Neural progenitor cell (in vitro differentiated cells): ENCODE measurements at regions not wholly inside any gene's neighbourhood (a gene's known extent, or its start where the extent isn't known, plus 50 kb on each side); places are given as distances from the start of the nearest gene placed in this dataset.

Experiments
- DNase-seq: peaks from one replicate; pipeline ENCODE4 v3.0.0-alpha.2; 2016; ENCODE audit warnings: low spot score
- H2AFZ ChIP-seq: fragments of 200-600 bp; sonication (generic); replicated peaks from 2 replicates; pipeline ENCODE4 v1.6.1; 2016; ENCODE audit warnings: antibody characterized with exemption
- H3F3A ChIP-seq: fragments of 200-600 bp; sonication (generic); 2 replicates; pipeline ENCODE4 v1.6.1; 2016; ENCODE audit warnings: antibody characterized with exemption, low read depth
- H3K27ac ChIP-seq: fragments of 200-600 bp; sonication (generic); 2 replicates; pipeline ENCODE4 v1.5.1; 2016; ENCODE audit warnings: mild to moderate bottlenecking
- H3K27me3 ChIP-seq: fragments of 200-600 bp; sonication (generic); 2 replicates; pipeline ENCODE4 v1.6.1; 2016; ENCODE audit warnings: mild to moderate bottlenecking, moderate library complexity
- H3K36me3 ChIP-seq: fragments of 200-600 bp; sonication (generic); 2 replicates; pipeline ENCODE4 v1.5.1; 2016
- H3K4me1 ChIP-seq: fragments of 200-600 bp; sonication (generic); 2 replicates; pipeline ENCODE4 v1.6.1; 2016; ENCODE audit warnings: mixed run types
- H3K4me2 ChIP-seq: fragments of 200-600 bp; sonication (generic); 2 replicates; pipeline ENCODE4 v1.6.1; 2016
- H3K4me3 ChIP-seq: fragments of 200-600 bp; sonication (generic); 2 replicates; pipeline ENCODE4 v1.5.1; 2016
- H3K79me2 ChIP-seq: fragments of 200-600 bp; sonication (generic); 2 replicates; pipeline ENCODE4 v1.6.1; 2016; ENCODE audit warnings: low read depth
- H3K9ac ChIP-seq: fragments of 200-600 bp; sonication (generic); 2 replicates; pipeline ENCODE4 v1.6.1; 2016
- H3K9me3 ChIP-seq: fragments of 200-600 bp; sonication (generic); 2 replicates; pipeline ENCODE4 v1.5.1; 2016; ENCODE audit warnings: low read depth
- H4K20me1 ChIP-seq: fragments of 200-600 bp; sonication (generic); 2 replicates; pipeline ENCODE4 v1.6.1; 2016; ENCODE audit warnings: low read depth
- H3K27ac Mint-ChIP-seq: 3 replicates; pipeline ENCODE4 v1.8.0; 2021; ENCODE audit warnings: mixed read lengths
- H3K27me3 Mint-ChIP-seq: 2 replicates; pipeline ENCODE4 v1.8.0; 2022; ENCODE audit warnings: low read depth, mild to moderate bottlenecking, inconsistent platforms, moderate library complexity, mixed read lengths; ENCODE audit not compliant: insufficient read depth
- H3K36me3 Mint-ChIP-seq: 3 replicates; pipeline ENCODE4 v1.8.0; 2021; ENCODE audit warnings: mixed read lengths
- H3K4me1 Mint-ChIP-seq: 3 replicates; pipeline ENCODE4 v1.8.0; 2021; ENCODE audit warnings: mixed read lengths
- H3K4me3 Mint-ChIP-seq: 3 replicates; pipeline ENCODE4 v1.8.0; 2021; ENCODE audit warnings: mild to moderate bottlenecking, moderate library complexity, mixed read lengths
- H3K9me3 Mint-ChIP-seq: 3 replicates; pipeline ENCODE4 v1.8.0; 2020; ENCODE audit warnings: mixed read lengths
- CTCF ChIP-seq: fragments of 200-600 bp; sonication (generic); IDR thresholded peaks from 2 replicates; pipeline ENCODE4 v1.5.1; 2017; ENCODE audit warnings: antibody characterized with exemption, mild to moderate bottlenecking
- EZH2 ChIP-seq: fragments of 200-600 bp; sonication (generic); IDR thresholded peaks from 2 replicates; pipeline ENCODE4 v1.6.1; 2017; ENCODE audit warnings: antibody characterized with exemption, mild to moderate bottlenecking, moderate library complexity
- EZH2phosphoT487 ChIP-seq: fragments of 200-600 bp; sonication (generic); IDR thresholded peaks from 2 replicates; pipeline ENCODE4 v1.6.1; 2017; ENCODE audit warnings: antibody characterized with exemption

GRCh38 chr5:25419684-25420083, 774.9 kb upstream of the CDH10 start:
- no peaks in the 10 kb centered on the region for H4K20me1 ChIP-seq
- H3K9me3 Mint-ChIP-seq, result no peaks in the 10 kb centered on the region
- no peaks in the 10 kb centered on the region for H3K36me3 ChIP-seq
- no peak overlapping the region for H3K4me2 ChIP-seq
- H3K4me1 ChIP-seq, result no peaks in the 10 kb centered on the region
- no peaks in the 10 kb centered on the region for H3F3A ChIP-seq
- TF ChIP-seq EZH2phosphoT487 (no peak), CTCF (no peak), EZH2 (no peak)
- no peaks in the 10 kb centered on the region for H3K36me3 Mint-ChIP-seq
- no peaks in the 10 kb centered on the region for H3K9me3 ChIP-seq
- H3K27ac ChIP-seq, result no peak overlapping the region
- no peak overlapping the region for H3K27ac Mint-ChIP-seq
- H3K9ac ChIP-seq, result no peak overlapping the region
- H3K27me3 ChIP-seq, result no peaks in the 10 kb centered on the region
- H3K27me3 Mint-ChIP-seq, result no peaks in the 10 kb centered on the region
- H3K4me1 Mint-ChIP-seq, result no peaks in the 10 kb centered on the region
- no peak overlapping the region for H2AFZ ChIP-seq
- DNase-seq, result no peak
- H3K4me3 Mint-ChIP-seq, result no peak overlapping the region
- H3K79me2 ChIP-seq, result no peaks in the 10 kb centered on the region
- H3K4me3 ChIP-seq, result no peak overlapping the region

GRCh38 chr5:25418978-25419377, 774.2 kb upstream of the CDH10 start:
- no peaks in the 10 kb centered on the region for H3K27me3 ChIP-seq
- H3K9me3 Mint-ChIP-seq, result no peaks in the 10 kb centered on the region
- no peak overlapping the region for H3K4me3 ChIP-seq
- H4K20me1 ChIP-seq, result no peaks in the 10 kb centered on the region
- TF ChIP-seq EZH2, result no peak
- TF ChIP-seq EZH2phosphoT487, result no peak
- no peak for TF ChIP-seq CTCF
- no peak overlapping the region for H3K27ac Mint-ChIP-seq
- no peaks in the 10 kb centered on the region for H3K36me3 Mint-ChIP-seq
- H3K9ac ChIP-seq, result no peak overlapping the region
- H3K4me1 ChIP-seq, result no peaks in the 10 kb centered on the region
- no peaks in the 10 kb centered on the region for H3K79me2 ChIP-seq
- H3K4me2 ChIP-seq, result no peak overlapping the region
- no peaks in the 10 kb centered on the region for H3F3A ChIP-seq
- no peaks in the 10 kb centered on the region for H3K27me3 Mint-ChIP-seq
- H3K4me3 Mint-ChIP-seq, result no peak overlapping the region
- no peaks in the 10 kb centered on the region for H3K4me1 Mint-ChIP-seq
- H2AFZ ChIP-seq, result no peak overlapping the region
- no peaks in the 10 kb centered on the region for H3K36me3 ChIP-seq
- H3K27ac ChIP-seq, result no peak overlapping the region
- no peak for DNase-seq
- no peaks in the 10 kb centered on the region for H3K9me3 ChIP-seq

GRCh38 chr5:25418319-25418859, 773.6 kb upstream of the CDH10 start:
- TF ChIP-seq EZH2phosphoT487 (no peak), EZH2 (no peak)
- Histone ChIP-seq H3K27me3 (no peaks in the 10 kb centered on the region), H3K27ac (no peak overlapping the region), H3K9ac (no peak overlapping the region), H4K20me1 (no peaks in the 10 kb centered on the region), H3K79me2 (no peaks in the 10 kb centered on the region), H3K4me1 (no peaks in the 10 kb centered on the region), H2AFZ (no peak overlapping the region), H3K4me3 (no peak overlapping the region), H3F3A (no peaks in the 10 kb centered on the region), H3K9me3 (no peaks in the 10 kb centered on the region), H3K36me3 (no peaks in the 10 kb centered on the region), H3K4me2 (no peak overlapping the region)
- Mint-ChIP-seq H3K9me3 (no peaks in the 10 kb centered on the region), H3K27me3 (no peaks in the 10 kb centered on the region), H3K36me3 (no peaks in the 10 kb centered on the region), H3K4me3 (no peak overlapping the region), H3K4me1 (no peaks in the 10 kb centered on the region), H3K27ac (no peak overlapping the region)
- DNase-seq, result no peak

- H3K27me3 Mint-ChIP-seq, result no peaks in the 10 kb centered on the region
- H3K27ac Mint-ChIP-seq, result no peak overlapping the region
- H3K27ac ChIP-seq, result no peak overlapping the region
Measured at GRCh38 chr5:25416960-25417359, 772.2 kb upstream of the CDH10 start.

More at GRCh38 chr5:25416960-25417359, 772.2 kb upstream of the CDH10 start:
- Histone ChIP-seq H3F3A (no peaks in the 10 kb centered on the region), H3K4me2 (no peak overlapping the region), H3K36me3 (no peaks in the 10 kb centered on the region), H3K79me2 (no peaks in the 10 kb centered on the region), H3K9me3 (no peaks in the 10 kb centered on the region), H3K4me1 (no peaks in the 10 kb centered on the region), H4K20me1 (no peaks in the 10 kb centered on the region), H3K4me3 (no peak overlapping the region), H3K27me3 (no peaks in the 10 kb centered on the region), H3K9ac (no peak overlapping the region), H2AFZ (no peak overlapping the region)
- Mint-ChIP-seq H3K36me3 (no peaks in the 10 kb centered on the region), H3K9me3 (no peaks in the 10 kb centered on the region), H3K4me3 (no peak overlapping the region), H3K4me1 (no peaks in the 10 kb centered on the region)
- TF ChIP-seq EZH2, result no peak
- no peak for TF ChIP-seq EZH2phosphoT487
- no peak for TF ChIP-seq CTCF
- DNase-seq, result no peak
